Duodenal mucosa (tissue), 2 donors: ENCODE measurements at regions not wholly inside any gene's neighbourhood (a gene's known extent, or its start where the extent isn't known, plus 50 kb on each side); places are given as distances from the start of the nearest gene placed in this dataset.

Experiments used
- H3K27ac ChIP-seq: one replicate; pipeline ENCODE4 v1.7.0; 2013; ENCODE audit warnings: low read depth, low read length
- H3K27me3 ChIP-seq, 2 donors: one replicate each; pipeline ENCODE4 v1.7.0; 2013; ENCODE audit warnings: low read length in 2 of 2, control low read depth in 1 of 2; ENCODE audit not compliant: insufficient read depth in 2 of 2, control insufficient read depth in 1 of 2
- H3K36me3 ChIP-seq, 2 donors: one replicate each; pipeline ENCODE4 v1.7.0; 2013; ENCODE audit warnings: low read length in 2 of 2, control low read depth in 1 of 2; ENCODE audit not compliant: insufficient read depth in 2 of 2, control insufficient read depth in 1 of 2
- H3K4me1 ChIP-seq, 2 donors: one replicate each; pipeline ENCODE4 v1.7.0; 2013; ENCODE audit warnings: low read length in 2 of 2, control low read depth in 1 of 2; ENCODE audit not compliant: insufficient read depth in 2 of 2, control insufficient read depth in 1 of 2
- H3K4me3 ChIP-seq, 2 donors: one replicate each; pipeline ENCODE4 v1.7.0; 2013; ENCODE audit warnings: low read length in 2 of 2, low read depth in 1 of 2
- H3K9ac ChIP-seq, 2 donors: one replicate each; pipeline ENCODE4 v1.7.0; 2013; ENCODE audit warnings: low read length in 2 of 2, low read depth in 1 of 2
- H3K9me3 ChIP-seq, 2 donors: one replicate each; pipeline ENCODE4 v1.7.0; 2013; ENCODE audit warnings: low read length in 2 of 2, control low read depth in 1 of 2; ENCODE audit not compliant: control insufficient read depth in 1 of 2

DNA sequence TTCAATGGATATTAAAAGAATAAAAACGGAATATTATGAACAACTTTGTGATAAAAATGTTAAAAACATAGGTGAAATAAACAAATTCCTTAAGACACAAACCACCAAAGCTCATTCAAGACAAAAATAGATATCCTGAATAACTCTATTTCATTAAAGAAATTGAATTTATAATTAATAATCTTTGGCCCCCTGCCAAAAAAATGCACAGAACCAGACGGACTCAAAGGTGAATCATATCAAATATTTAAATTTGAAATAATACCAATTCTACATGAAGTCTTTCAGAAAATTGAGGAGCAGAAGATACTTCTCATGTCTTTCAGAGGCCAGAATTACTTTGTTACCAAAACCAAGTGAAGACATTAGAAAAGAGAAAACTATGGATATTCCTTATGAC, 128.3 kb upstream of the KLHL29 start:
- no peak overlapping the region for H3K4me3 ChIP-seq
- H3K27me3 ChIP-seq = no peaks in the 10 kb centered on the region
- no peaks in the 10 kb centered on the region for H3K9me3 ChIP-seq

DNA sequence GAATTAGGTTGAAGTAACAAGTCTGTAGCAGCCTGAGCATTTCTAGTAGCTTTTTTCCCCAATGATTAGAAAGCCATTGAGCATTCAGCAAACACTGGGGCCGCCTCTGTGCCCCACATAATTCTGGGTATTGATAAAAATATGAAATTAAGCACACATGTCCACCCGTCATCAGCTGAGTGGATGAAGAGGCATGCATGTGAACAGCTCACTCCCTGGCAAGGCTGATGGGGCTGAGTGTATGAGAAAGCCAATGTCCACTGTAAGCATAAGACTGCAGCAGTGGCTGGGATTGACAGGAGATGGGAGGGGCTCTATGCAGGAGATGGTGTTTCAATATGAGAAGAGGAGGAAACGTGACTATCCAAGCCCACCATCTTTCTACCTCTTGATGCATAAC, 124.4 kb upstream of the KLHL29 start:
- H3K9me3 ChIP-seq = no peaks in the 10 kb centered on the region
- no peaks in the 10 kb centered on the region for H3K27me3 ChIP-seq
- no peak overlapping the region for H3K4me3 ChIP-seq
- no peaks in the 10 kb centered on the region for H3K36me3 ChIP-seq
- no peaks in the 10 kb centered on the region for H3K4me1 ChIP-seq
- no peak overlapping the region for H3K9ac ChIP-seq
- no peak overlapping the region for H3K27ac ChIP-seq

More for the DNA sequence above, 128.3 kb upstream of the KLHL29 start:
- no peaks in the 10 kb centered on the region for H3K4me1 ChIP-seq
- no peak overlapping the region for H3K27ac ChIP-seq
- H3K36me3 ChIP-seq = no peaks in the 10 kb centered on the region
- H3K9ac ChIP-seq = no peak overlapping the region

DNA sequence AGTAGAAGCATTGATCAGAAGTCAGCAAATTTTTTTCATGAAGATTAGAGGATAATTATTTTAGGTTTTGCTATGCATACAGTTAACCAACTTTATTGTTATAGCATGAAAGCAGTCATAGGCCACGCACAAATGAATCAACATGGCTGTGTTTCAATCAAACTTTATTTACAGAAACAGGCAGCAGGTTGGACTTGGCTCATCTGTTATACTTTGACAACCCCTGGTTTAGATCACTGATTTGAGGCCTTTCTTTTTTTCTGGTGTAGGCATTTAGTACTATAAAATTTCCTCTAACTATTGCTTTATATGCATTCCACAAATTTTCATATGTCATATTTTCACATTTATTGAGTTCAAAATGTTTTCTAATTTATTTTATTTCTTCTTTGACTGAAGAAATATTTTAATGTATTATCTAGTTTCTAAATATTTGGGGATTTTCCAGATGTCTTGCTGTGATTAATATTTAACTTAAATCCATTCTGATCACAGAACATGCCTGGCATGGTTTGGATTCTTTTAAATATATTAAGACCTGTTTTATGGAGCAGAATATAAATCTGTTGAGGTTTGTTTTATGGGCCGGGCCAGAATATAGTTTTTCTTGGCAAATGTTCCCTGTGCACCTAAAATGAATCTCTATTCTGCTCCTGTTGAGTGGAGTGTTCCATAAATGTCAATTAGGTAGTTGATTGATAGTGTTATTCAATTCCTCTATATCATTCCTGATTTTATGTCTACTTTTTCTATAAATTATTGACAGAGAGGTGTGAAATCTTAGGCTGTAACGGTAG, 116.3 kb upstream of the KLHL29 start:
- no peaks in the 10 kb centered on the region for H3K36me3 ChIP-seq
- H3K27ac ChIP-seq = no peak overlapping the region
- no peaks in the 10 kb centered on the region for H3K27me3 ChIP-seq
- H3K9ac ChIP-seq = no peak overlapping the region
- H3K4me1 ChIP-seq = no peaks in the 10 kb centered on the region
- no peaks in the 10 kb centered on the region for H3K9me3 ChIP-seq
- H3K4me3 ChIP-seq = no peak overlapping the region

DNA sequence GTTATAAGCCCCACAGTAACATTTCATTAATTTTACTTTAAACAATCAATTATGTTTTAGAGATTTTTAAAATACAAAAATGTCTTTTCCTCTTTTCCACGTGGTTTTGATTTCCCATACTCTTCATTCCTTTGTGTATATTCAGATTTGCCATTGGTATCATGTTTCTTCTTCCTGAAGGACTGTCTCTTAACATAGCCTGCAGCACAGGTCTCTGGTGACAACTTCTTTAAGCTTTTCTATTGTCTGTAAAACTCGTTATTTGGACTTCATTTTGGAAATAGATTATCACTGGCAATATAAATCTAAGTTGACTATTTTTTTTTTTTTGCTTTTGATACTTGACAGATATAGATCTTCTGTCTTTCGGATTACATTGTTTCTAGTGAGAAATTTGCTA, 115.2 kb upstream of the KLHL29 start:
- Histone ChIP-seq H3K9ac (no peak overlapping the region), H3K9me3 (no peaks in the 10 kb centered on the region), H3K27me3 (no peaks in the 10 kb centered on the region), H3K4me3 (no peak overlapping the region), H3K27ac (no peak overlapping the region), H3K4me1 (no peaks in the 10 kb centered on the region), H3K36me3 (no peaks in the 10 kb centered on the region)

DNA sequence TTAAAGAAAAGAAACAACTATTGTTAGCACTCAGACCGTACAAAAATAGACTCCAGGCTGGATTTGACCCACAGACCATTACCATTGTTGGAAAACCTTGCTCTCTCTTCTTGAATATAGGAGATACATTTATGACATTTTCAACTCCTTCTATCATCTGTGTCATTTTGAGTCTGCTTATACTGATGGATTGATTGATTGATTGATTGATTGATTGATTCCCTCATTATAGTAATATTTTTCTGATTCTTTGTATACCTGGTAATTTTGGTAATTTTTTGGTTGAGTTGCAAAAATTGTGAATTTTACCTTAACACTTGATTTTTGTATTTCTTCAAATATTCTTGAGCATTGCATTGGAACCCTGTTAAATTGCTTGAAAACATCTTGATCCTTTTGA, 114.2 kb upstream of the KLHL29 start:
- no peaks in the 10 kb centered on the region for H3K9me3 ChIP-seq
- no peaks in the 10 kb centered on the region for H3K27me3 ChIP-seq
- H3K4me3 ChIP-seq = no peak overlapping the region
- H3K9ac ChIP-seq = no peak overlapping the region
- no peaks in the 10 kb centered on the region for H3K36me3 ChIP-seq
- H3K27ac ChIP-seq = no peak overlapping the region
- H3K4me1 ChIP-seq = no peaks in the 10 kb centered on the region

DNA sequence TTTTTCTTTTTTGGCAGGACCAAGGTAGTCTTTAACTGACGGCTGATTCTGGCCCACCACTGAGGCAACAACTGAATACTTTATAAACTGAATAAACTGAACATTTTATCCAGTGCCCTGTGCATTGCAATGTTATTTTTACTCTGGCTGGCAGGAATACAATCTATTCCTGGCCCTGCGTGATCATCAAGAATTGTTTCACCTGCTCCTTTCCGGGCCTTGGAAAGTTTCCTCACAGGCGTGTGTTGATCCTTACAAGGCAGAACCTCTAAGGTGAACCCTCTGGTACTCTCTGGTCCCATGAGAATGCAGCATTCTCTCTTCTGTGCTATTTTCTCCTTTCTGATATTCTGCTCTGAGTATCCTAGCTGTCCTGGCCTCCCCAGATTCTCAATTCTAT, 113.7 kb upstream of the KLHL29 start:
- Histone ChIP-seq H3K9ac (no peak overlapping the region), H3K36me3 (no peaks in the 10 kb centered on the region), H3K27me3 (no peaks in the 10 kb centered on the region), H3K4me1 (no peaks in the 10 kb centered on the region), H3K27ac (no peak overlapping the region), H3K4me3 (no peak overlapping the region), H3K9me3 (no peaks in the 10 kb centered on the region)

DNA sequence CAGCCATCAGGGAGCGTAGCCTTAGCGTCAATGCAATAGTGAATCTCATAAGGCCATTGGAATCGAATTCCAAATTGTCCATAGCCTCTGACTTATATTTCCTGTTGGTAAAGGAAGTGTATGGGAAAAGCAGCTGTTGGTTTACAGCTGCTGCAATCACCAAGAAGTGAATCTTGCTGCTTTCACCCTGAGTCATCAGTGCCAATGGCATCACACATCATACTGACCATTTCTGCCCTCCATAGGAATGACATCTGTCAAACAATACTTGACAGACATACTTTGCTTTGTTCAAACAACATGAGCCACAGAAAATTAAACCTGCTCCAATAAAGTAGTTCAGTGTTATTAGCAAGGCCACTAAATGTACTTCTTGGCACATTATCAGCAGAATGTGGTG, 111.2 kb upstream of the KLHL29 start:
- H3K9ac ChIP-seq = no peak overlapping the region
- H3K36me3 ChIP-seq = no peaks in the 10 kb centered on the region
- H3K9me3 ChIP-seq = no peaks in the 10 kb centered on the region
- no peak overlapping the region for H3K4me3 ChIP-seq
- H3K27ac ChIP-seq = no peak overlapping the region
- no peaks in the 10 kb centered on the region for H3K27me3 ChIP-seq
- no peaks in the 10 kb centered on the region for H3K4me1 ChIP-seq

DNA sequence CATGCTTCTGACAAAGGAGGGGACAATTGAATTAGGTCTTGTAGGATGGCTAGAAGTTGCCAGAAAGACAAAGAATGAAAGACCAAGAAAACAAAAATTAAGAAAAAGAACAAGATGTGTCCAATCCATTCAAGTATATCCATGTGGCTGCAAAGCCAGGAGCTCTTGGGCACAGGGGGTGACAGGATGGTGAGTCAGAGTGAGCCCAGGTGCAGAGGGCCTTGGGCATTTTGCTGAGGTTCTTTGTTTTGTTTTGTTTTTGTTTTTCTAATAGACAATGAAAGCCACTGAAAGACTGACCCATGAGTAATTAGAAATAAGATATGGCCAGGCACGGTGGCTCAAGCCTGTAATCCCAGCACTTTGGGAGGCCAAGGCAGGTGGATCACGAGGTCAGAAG, 104.6 kb upstream of the KLHL29 start:
- H3K36me3 ChIP-seq = no peaks in the 10 kb centered on the region
- no peaks in the 10 kb centered on the region for H3K27me3 ChIP-seq
- no peak overlapping the region for H3K27ac ChIP-seq
- no peaks in the 10 kb centered on the region for H3K4me1 ChIP-seq
- H3K9ac ChIP-seq = no peak overlapping the region
- no peak overlapping the region for H3K4me3 ChIP-seq
- no peaks in the 10 kb centered on the region for H3K9me3 ChIP-seq

DNA sequence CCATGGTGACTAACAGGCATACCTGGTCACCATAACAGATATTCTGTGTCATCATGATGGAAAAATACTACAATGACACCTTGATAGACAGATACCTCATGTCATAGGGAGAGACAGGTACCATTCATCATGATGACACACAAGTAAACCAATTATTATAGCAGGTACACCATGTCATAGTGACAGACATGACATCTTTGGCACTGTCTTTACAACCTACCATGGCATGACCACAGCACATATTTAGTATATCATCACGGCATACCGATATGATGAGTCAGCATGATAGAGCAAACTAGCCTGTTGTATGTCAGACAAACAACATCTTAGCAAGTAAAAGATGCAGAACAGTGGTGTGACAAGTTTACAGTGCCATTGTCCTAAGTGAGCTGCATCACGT, 101.3 kb upstream of the KLHL29 start:
- Histone ChIP-seq H3K4me3 (no peak overlapping the region), H3K9ac (no peak overlapping the region), H3K36me3 (no peaks in the 10 kb centered on the region), H3K27me3 (no peaks in the 10 kb centered on the region), H3K27ac (no peak overlapping the region), H3K4me1 (no peaks in the 10 kb centered on the region), H3K9me3 (no peaks in the 10 kb centered on the region)

DNA sequence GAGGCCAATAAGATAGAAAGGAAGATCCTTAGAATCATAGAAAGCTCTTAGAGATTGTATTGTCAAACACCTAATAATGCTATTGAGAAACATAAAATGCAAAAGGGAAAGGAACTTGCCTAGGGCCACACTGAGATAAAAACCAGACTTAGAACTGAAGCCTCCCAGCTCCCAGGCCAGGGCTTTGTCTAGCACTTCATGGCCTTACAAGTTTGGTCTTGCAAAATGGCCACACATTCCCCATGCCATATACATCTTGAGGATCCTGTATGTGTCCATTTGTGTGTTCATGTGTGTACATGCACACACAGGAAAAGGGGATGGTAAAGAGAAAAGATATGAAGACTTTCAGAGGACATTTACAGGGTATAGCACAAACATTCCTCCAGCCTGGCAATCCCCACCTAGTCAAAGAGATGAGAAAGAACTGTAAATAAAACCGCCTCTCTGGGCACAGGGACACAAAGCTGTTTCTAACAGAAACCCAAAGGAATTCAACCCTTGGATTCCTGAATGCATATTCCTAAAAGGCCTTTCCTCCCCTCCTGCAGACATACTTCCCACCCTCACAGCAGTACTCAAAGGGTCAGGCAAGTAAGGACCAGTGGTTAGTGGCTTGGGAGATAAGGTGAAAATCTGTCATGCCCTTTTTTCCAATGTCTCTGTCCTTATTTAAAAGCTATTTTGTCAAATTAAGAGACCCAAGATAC, 99.7 kb upstream of the KLHL29 start:
- no peaks in the 10 kb centered on the region for H3K27me3 ChIP-seq
- H3K4me1 ChIP-seq = no peaks in the 10 kb centered on the region
- no peak overlapping the region for H3K4me3 ChIP-seq
- H3K36me3 ChIP-seq = no peaks in the 10 kb centered on the region
- no peak overlapping the region for H3K9ac ChIP-seq
- H3K9me3 ChIP-seq = no peaks in the 10 kb centered on the region
- no peak overlapping the region for H3K27ac ChIP-seq
